H1 (cell line): ENCODE measurements at regions not wholly inside any gene's neighbourhood (a gene's known extent, or its start where the extent isn't known, plus 50 kb on each side); places are given as distances from the start of the nearest gene placed in this dataset.

Experiments used
- CREB1 ChIP-seq: IDR thresholded peaks from 2 replicates; pipeline ENCODE4 v1.6.1; 2012; ENCODE audit warnings: inconsistent platforms
- SP4 ChIP-seq: IDR thresholded peaks from 2 replicates; pipeline ENCODE4 v1.6.1; 2012; ENCODE audit warnings: low read length, inconsistent platforms
- TF ChIP-seq, protein P1 (sequence below): IDR thresholded peaks from 2 replicates; pipeline ENCODE4 v1.6.1; 2011; ENCODE audit warnings: low read length, improper control_type of control experiment

DNA sequence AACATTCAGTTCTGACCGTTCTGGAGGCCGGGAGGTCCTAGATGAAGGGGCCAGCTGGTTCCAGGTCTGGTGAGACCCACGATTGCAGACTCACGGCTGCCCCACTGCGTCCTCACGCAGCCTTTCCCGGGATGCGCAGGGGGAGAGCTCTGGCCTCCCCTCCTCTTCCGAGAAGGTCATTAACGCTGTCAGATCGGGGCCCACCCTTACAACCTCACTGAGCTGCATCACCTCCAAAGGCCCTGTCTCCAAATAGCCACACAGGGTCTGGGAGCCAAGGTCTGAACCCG lies 66.6 kb upstream of the PPP1R26 start (continued):
- no peak for TF ChIP-seq SP4
- no peak for TF ChIP-seq CREB1
- TF ChIP-seq, protein P1, sequence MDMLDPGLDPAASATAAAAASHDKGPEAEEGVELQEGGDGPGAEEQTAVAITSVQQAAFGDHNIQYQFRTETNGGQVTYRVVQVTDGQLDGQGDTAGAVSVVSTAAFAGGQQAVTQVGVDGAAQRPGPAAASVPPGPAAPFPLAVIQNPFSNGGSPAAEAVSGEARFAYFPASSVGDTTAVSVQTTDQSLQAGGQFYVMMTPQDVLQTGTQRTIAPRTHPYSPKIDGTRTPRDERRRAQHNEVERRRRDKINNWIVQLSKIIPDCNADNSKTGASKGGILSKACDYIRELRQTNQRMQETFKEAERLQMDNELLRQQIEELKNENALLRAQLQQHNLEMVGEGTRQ, result no peak
- TF ChIP-seq, all 59 proteins: peak for 0
